ENCODE measurements at regions not wholly inside any gene's neighbourhood (a gene's known extent, or its start where the extent isn't known, plus 50 kb on each side); places are given as distances from the start of the nearest gene placed in this dataset.

- Histone ChIP-seq H4K20me1 (ENCODE audit: low read length) (no peaks in the 10 kb centered on the region), H3K27ac (ENCODE audit: low read length) (no peak overlapping the region), H3K9me3 (ENCODE audit: low read length) (no peaks in the 10 kb centered on the region), H3K9me2 (replicated peaks; ENCODE audit: low read length) (no peaks in the 10 kb centered on the region), H3K4me1 (ENCODE audit: insufficient read depth, low read length) (no peaks in the 10 kb centered on the region), H3K27me3 (ENCODE audit: low read length) (no peaks in the 10 kb centered on the region), H3F3A (ENCODE audit: low read length, unreplicated experiment) (no peaks in the 10 kb centered on the region), H3K79me2 (ENCODE audit: low read length) (no peaks in the 10 kb centered on the region), H3K9ac (ENCODE audit: low read length) (no peak overlapping the region), H3K36me3 (ENCODE audit: low read depth, low read length) (no peaks in the 10 kb centered on the region), H3K4me2 (ENCODE audit: low read length) (no peak overlapping the region), H3K4me3 (ENCODE audit: low read length) (no peak overlapping the region), H2AFZ (ENCODE audit: low read length) (no peak overlapping the region)
- ATAC-seq (no peak), DNase-seq (no peak)
- TF ChIP-seq CTCF (conservative IDR thresholded peaks at IDR 0.05; ENCODE audit: low read depth, low read length) (no peak), EZH2phosphoT487 (IDR thresholded peaks at IDR 0.05; ENCODE audit: borderline replicate concordance, low read length) (no peak), EZH2 (IDR thresholded peaks at IDR 0.05; ENCODE audit: low read length, unreplicated experiment) (no peak)
- intact Hi-C loops (cut with micrococcal nuclease) = loop anchor here (2.0 kb wide), 1 partner anchor 525 kb away; no protein-coding TSS in a partner anchor
- ChIA-PET POLR2A (ENCODE audit: unreplicated experiment) (no interaction called here), CTCF (no interaction called here)
- BruUV-seq (replicated peaks) = no TSS peak
These were observed 85.9 kb upstream of the SYNPR start for GRCh38 chr3:63192248-63192647.

- no peak for ATAC-seq
- CTCF ChIA-PET = interaction anchor here (0.5 to 0.6 kb wide), 2 partner anchors 196 to 981 kb away, joined by 3 read pairs; no protein-coding TSS in a partner anchor
These were observed 84.5 kb upstream of the SYNPR start for GRCh38 chr3:63193647-63194046.

More at GRCh38 chr3:63193647-63194046, 84.5 kb upstream of the SYNPR start:
- no peaks in the 10 kb centered on the region for H4K20me1 ChIP-seq (ENCODE audit: low read length)
- no peaks in the 10 kb centered on the region for H3K79me2 ChIP-seq (ENCODE audit: low read length)
- POLR2A ChIA-PET (ENCODE audit: unreplicated experiment) = no interaction called here
- H3K9me3 ChIP-seq (ENCODE audit: low read length) = no peaks in the 10 kb centered on the region
- H3K9ac ChIP-seq (ENCODE audit: low read length) = no peak overlapping the region
- H3K27ac ChIP-seq (ENCODE audit: low read length) = no peak overlapping the region
- H3K4me1 ChIP-seq (ENCODE audit: insufficient read depth, low read length) = no peaks in the 10 kb centered on the region
- H2AFZ ChIP-seq (ENCODE audit: low read length) = no peak overlapping the region
- no peak overlapping the region for H3K4me2 ChIP-seq (ENCODE audit: low read length)
- DNase-seq = peak; percentile 23
- no peaks in the 10 kb centered on the region for H3K27me3 ChIP-seq (ENCODE audit: low read length)
- TF ChIP-seq EZH2phosphoT487 (IDR thresholded peaks at IDR 0.05; ENCODE audit: borderline replicate concordance, low read length) = no peak
- no peak for TF ChIP-seq EZH2 (IDR thresholded peaks at IDR 0.05; ENCODE audit: low read length, unreplicated experiment)
- peak; percentile 55 for TF ChIP-seq CTCF (conservative IDR thresholded peaks at IDR 0.05; ENCODE audit: low read depth, low read length)
- no peaks in the 10 kb centered on the region for H3K36me3 ChIP-seq (ENCODE audit: low read depth, low read length)
- BruUV-seq (replicated peaks) = no TSS peak
- no peak overlapping the region for H3K4me3 ChIP-seq (ENCODE audit: low read length)
- intact Hi-C loops (cut with micrococcal nuclease) = loop anchor here (2.0 kb wide), 1 partner anchor 527 kb away; no protein-coding TSS in a partner anchor
- H3K9me2 ChIP-seq (replicated peaks; ENCODE audit: low read length) = no peaks in the 10 kb centered on the region
- no peaks in the 10 kb centered on the region for H3F3A ChIP-seq (ENCODE audit: low read length, unreplicated experiment)

Data from PC-3 (cell line).